Pancreas (tissue), 10 donors: ENCODE measurements at regions not wholly inside any gene's neighbourhood (a gene's known extent, or its start where the extent isn't known, plus 50 kb on each side); places are given as distances from the start of the nearest gene placed in this dataset.
"Not testable (repeated sequence)": the region's sequence is repeated elsewhere in the genome, so short reads cannot be mapped to it uniquely, and the experiment has no call there.

Experiments
- ATAC-seq, 4 donors: fragments of 200-7000 bp; cut with Tn5 transposase; one replicate each; pipeline versions ENCODE4 v1.8.0 to v1.9.1; 2020; ENCODE audit warnings: mild to moderate bottlenecking in 4 of 4, moderate library complexity in 4 of 4
- DNase-seq, 6 donors: peaks; one replicate each; pipeline ENCODE4 v3.0.0-alpha.2; 2020
- FAIRE-seq: peaks from 2 replicates; lab custom pipeline; 2012; peaks lifted over from hg19 to GRCh38; lab: Jason Lieb, UNC
- H3K27ac ChIP-seq, 4 donors: fragments of 200-600 bp; sonication (generic); 1 replicate in 3 of 4; 2 replicates in 1 of 4; pipeline versions ENCODE4 v1.5.0 to v1.8.0; 2020
- H3K27me3 ChIP-seq, 4 donors: fragments of 200-600 bp; one replicate each; pipeline ENCODE4 v1.8.0; 2021
- H3K36me3 ChIP-seq, 3 donors: fragments of 200-600 bp; sonication (generic) in 1 of 3; one replicate each; pipeline versions ENCODE4 v1.5.0 to v1.8.0; 2020 to 2021
- H3K4me1 ChIP-seq, 3 donors: fragments of 200-600 bp; one replicate each; pipeline ENCODE4 v1.8.0; 2021
- H3K4me3 ChIP-seq, 4 donors: fragments of 200-600 bp; sonication (generic) in 2 of 4; one replicate each; pipeline versions ENCODE4 v1.5.0 to v1.8.0; 2020 to 2021
- H3K9me3 ChIP-seq, 4 donors: fragments of 200-600 bp; one replicate each; pipeline ENCODE4 v1.8.0; 2021
- WGBS, 2 donors: extraction: QIAGEN DNeasy Blood & Tissue Kit; methylation state at CpG; one replicate each; pipeline ENCODE4 v1.1.7; 2013; 5-methylcytosine and 5-hydroxymethylcytosine counted together
- intact Hi-C, 3 donors: fragments of 100-400 bp; cut with DNase I; formaldehyde crosslinking; loops; one replicate each; pipeline versions ENCODE4 v1.11.1 to v1.14.2; 2022
- TF ChIP-seq, protein P1 (sequence below), 4 donors: fragments of 200-600 bp; sonication (generic) in 3 of 4; IDR thresholded peaks; one replicate each; pipeline versions ENCODE4 v1.5.0 to v1.8.0; 2021; ENCODE audit warnings: antibody characterized with exemption in 4 of 4
- donor health status: healthy with polysubstance abuse.
- donor health status: DM: no; HTN: no; CAD: no; lungs with moderate emphysema.
- donor health status: DM: no; HTN: no; CAD: no.
- donor health status: control.
- donor health status: control.
- donor health status: Bipolar disorder and iron deficiency.
- donor health status: DM: yes; HTN: yes; CAD: no.
- donor health status: DM: no; HTN: no; CAD: no.
- donor health status: DM: no; HTN: no; CAD: no.
- donor health status: DM: yes; HTN: yes; CAD: no.

DNA sequence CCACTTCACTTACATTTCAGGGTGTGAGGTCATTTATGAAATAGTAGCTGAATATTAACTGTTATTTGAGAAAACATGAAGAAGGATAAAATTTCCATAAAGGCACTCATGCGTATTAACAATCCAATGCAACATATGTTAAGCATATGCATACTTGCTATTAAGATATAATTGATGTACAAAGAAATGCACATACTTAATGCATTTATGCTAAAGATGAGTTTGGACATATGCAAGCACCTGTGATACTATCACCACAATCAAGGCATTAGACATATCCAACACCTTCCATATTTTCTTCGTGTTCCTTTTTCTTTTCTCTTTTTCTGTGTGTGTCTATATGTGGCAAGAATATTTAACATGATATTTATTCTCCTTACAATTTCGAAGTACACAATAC is 464.8 kb upstream of the BRINP3 start:
- TF ChIP-seq, protein P1, sequence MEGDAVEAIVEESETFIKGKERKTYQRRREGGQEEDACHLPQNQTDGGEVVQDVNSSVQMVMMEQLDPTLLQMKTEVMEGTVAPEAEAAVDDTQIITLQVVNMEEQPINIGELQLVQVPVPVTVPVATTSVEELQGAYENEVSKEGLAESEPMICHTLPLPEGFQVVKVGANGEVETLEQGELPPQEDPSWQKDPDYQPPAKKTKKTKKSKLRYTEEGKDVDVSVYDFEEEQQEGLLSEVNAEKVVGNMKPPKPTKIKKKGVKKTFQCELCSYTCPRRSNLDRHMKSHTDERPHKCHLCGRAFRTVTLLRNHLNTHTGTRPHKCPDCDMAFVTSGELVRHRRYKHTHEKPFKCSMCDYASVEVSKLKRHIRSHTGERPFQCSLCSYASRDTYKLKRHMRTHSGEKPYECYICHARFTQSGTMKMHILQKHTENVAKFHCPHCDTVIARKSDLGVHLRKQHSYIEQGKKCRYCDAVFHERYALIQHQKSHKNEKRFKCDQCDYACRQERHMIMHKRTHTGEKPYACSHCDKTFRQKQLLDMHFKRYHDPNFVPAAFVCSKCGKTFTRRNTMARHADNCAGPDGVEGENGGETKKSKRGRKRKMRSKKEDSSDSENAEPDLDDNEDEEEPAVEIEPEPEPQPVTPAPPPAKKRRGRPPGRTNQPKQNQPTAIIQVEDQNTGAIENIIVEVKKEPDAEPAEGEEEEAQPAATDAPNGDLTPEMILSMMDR (IDR thresholded peaks at IDR 0.05), result no peak
- Histone ChIP-seq H3K4me3 (no peak overlapping the region), H3K36me3 (no peaks in the 10 kb centered on the region), H3K27me3 (no peaks in the 10 kb centered on the region), H3K4me1 (no peaks in the 10 kb centered on the region), H3K9me3 (no peaks in the 10 kb centered on the region), H3K27ac (no peak overlapping the region)
- FAIRE-seq (no peak), ATAC-seq (no peak), DNase-seq (no peak)
- intact Hi-C loops, result no loop called here
- WGBS, 2 donors, result 62 to 73% methylated on average over 3 of the region's 3 CpGs

DNA sequence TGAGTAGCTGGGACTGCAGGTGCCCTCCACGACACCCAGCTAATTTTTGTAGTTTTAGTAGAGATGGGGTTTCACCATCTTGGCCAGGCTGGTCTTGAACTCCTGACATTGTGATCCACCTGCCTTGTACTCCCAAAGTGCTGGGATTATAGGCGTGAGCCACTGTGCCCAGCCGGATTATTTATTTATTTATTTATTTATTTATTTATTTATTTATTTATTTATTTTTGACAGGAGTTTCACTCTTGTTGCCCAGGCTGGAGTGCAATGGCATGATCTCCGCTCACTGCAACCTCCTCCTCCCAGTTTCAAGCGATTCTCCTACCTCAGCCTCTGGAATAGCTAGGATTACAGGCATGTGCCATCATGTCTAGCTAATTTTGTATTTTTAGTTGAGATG is 466.1 kb upstream of the BRINP3 start:
- H3K4me1 ChIP-seq, intact Hi-C loops, FAIRE-seq, ATAC-seq, H3K4me3 ChIP-seq, H3K27ac ChIP-seq, H3K27me3 ChIP-seq, H3K9me3 ChIP-seq, H3K36me3 ChIP-seq, DNase-seq: not testable (repeated sequence)
- 88% methylated on average over 5 of the region's 5 CpGs for WGBS, 2 donors

DNA sequence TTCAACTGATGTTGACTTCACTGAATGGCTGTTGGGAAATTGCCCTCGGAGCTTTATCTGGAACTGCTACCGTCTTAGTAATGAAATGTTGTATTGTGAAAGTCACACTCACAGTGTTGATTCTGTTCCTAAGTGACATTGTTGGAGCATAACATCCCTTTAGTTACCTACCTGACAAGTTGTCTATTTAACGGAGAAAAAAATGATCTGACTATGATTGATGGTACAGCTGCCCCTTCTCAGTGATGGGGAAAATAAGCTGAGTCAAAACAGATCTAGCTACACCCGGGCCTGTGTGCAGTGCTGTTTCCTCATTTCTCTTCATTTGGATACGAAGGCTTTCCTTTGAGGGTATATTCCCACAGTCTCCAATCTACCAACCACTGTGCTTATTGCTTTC is 472.3 kb upstream of the BRINP3 start:
- no peak for FAIRE-seq
- Histone ChIP-seq H3K27me3 (no peaks in the 10 kb centered on the region), H3K36me3 (no peaks in the 10 kb centered on the region), H3K4me3 (no peak overlapping the region), H3K4me1 (no peaks in the 10 kb centered on the region), H3K27ac (no peak overlapping the region), H3K9me3 (no peaks in the 10 kb centered on the region)
- TF ChIP-seq, protein P1 (IDR thresholded peaks at IDR 0.05), result no peak
- intact Hi-C loops, result no loop called here
- no peak for DNase-seq
- 16 to 20% methylated on average over 5 of the region's 5 CpGs for WGBS, 2 donors
- ATAC-seq, result no peak

DNA sequence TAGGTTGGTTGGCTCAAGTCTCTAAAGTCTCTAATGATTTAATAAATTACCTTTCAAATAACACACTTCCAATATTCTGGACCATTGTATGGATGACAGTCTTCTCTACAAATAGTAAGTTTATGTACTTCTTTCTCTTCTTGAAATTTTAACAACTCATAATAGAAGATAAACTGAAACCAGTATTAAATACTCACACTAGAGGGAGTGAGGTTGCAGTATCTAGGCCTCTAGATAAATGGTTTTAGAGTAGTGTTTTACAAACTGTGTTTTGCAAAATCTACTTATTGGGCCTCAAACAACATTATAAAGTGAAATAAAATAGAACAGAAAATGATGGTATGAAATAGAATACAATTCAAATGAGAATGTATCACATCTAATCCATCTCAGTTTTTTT is 479.9 kb upstream of the BRINP3 start:
- no peak for DNase-seq
- TF ChIP-seq, protein P1 (IDR thresholded peaks at IDR 0.05), result no peak
- no peaks in the 10 kb centered on the region for H3K9me3 ChIP-seq
- no peak for ATAC-seq
- no peaks in the 10 kb centered on the region for H3K4me1 ChIP-seq
- no peak overlapping the region for H3K27ac ChIP-seq
- no peak for FAIRE-seq
- intact Hi-C loops, result no loop called here
- H3K36me3 ChIP-seq, result no peaks in the 10 kb centered on the region
- no peaks in the 10 kb centered on the region for H3K27me3 ChIP-seq
- no peak overlapping the region for H3K4me3 ChIP-seq

DNA sequence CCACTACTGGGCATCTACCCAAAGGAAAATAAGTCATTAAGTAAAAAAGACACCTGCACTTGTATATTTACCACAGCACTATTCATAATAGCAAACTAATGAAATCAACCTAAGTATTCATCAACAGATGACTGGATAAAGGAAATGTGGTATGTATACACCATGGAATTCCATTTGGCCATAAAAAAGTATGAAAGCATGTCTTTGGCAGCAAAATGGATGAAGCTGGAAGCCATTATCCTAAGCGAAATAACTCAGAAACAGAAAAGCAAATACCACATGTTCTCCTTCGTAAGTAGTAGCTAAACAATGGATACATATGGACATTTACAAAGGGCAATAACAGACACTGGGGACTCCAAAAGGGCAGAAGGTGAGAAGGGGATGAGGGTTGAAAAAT is 485.7 kb upstream of the BRINP3 start:
- Histone ChIP-seq H3K9me3 (no peaks in the 10 kb centered on the region), H3K4me3 (no peak overlapping the region), H3K27ac (no peak overlapping the region), H3K4me1 (no peaks in the 10 kb centered on the region), H3K36me3 (no peaks in the 10 kb centered on the region), H3K27me3 (no peaks in the 10 kb centered on the region)
- TF ChIP-seq, protein P1 (IDR thresholded peaks at IDR 0.05), result no peak
- FAIRE-seq (no peak), ATAC-seq (no peak), DNase-seq (no peak)
- 63 to 70% methylated on average over 2 of the region's 2 CpGs for WGBS, 2 donors
- intact Hi-C loops, result no loop called here

DNA sequence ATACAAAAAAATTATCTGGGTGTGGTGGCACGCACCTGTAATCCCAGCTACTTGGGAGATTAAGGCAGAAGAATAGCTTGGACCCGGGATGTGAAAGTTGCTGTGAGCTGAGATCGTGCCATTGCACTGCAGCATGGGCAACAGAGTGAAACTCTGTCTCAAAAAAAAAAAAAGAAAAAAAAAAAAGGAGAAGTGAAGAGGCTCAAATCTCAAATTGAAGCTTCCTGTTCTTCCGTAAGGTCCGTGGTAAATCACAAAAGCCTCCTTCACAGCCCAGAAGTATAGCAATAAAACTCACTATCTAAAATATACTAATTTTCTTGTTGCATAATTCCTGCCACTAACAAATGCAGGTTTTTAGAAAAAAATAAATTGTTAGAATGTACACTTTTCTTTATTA is 498.2 kb upstream of the BRINP3 start:
- no peaks in the 10 kb centered on the region for H3K4me1 ChIP-seq
- intact Hi-C loops, result no loop called here
- no peak for FAIRE-seq
- WGBS, 2 donors, result 74 to 87% methylated on average over 5 of the region's 5 CpGs
- H3K27ac ChIP-seq, result no peak overlapping the region
- no peak for ATAC-seq
- no peak for DNase-seq
- H3K36me3 ChIP-seq, result no peaks in the 10 kb centered on the region
- H3K27me3 ChIP-seq, result no peaks in the 10 kb centered on the region
- TF ChIP-seq, protein P1 (IDR thresholded peaks at IDR 0.05), result no peak
- no peaks in the 10 kb centered on the region for H3K9me3 ChIP-seq
- no peak overlapping the region for H3K4me3 ChIP-seq
